ENCODE measurements at regions not wholly inside any gene's neighbourhood (a gene's known extent, or its start where the extent isn't known, plus 50 kb on each side); places are given as distances from the start of the nearest gene placed in this dataset.

DNA sequence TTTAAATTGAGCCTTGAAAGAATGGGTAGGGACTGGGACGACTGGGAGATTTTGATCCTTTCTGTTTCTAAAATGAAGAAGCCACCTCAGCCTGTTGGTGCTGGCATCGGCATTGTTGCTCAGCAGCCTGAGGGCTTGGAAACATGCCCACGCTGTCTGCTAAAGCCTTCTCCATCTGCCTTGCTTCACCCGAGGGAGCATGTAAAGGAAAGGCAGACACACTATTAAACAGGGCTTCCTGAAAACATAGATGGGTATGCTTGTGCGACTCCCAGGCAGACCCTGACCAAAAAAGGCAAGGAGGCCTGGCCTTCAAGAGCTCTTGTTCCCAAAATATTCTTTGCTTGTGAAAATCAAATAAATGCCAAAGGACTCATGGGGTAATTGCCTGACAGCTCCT is 84.2 kb upstream of the SLC4A7 start:
- Histone ChIP-seq H3K27me3 (ENCODE audit: low read depth, low read length) (no peaks in the 10 kb centered on the region), H3K27ac (ENCODE audit: low read length) (peak overlapping the region; percentile 23), H3K9me3 (ENCODE audit: control insufficient read depth in 1 of 2, low read length in 2 of 2) (no peaks in the 10 kb centered on the region), H3K4me1 (ENCODE audit: control insufficient read depth in 1 of 2, insufficient read depth in 2 of 2, low read length in 2 of 2) (peaks cover 6 to 8% of the 10 kb centered on the region in 2 donors), H3K4me3 (ENCODE audit: low read depth in 1 of 2, low read length in 2 of 2) (no peak overlapping the region), H3K36me3 (ENCODE audit: control insufficient read depth in 1 of 2, insufficient read depth in 2 of 2, low read length in 2 of 2) (no peaks in the 10 kb centered on the region)

DNA sequence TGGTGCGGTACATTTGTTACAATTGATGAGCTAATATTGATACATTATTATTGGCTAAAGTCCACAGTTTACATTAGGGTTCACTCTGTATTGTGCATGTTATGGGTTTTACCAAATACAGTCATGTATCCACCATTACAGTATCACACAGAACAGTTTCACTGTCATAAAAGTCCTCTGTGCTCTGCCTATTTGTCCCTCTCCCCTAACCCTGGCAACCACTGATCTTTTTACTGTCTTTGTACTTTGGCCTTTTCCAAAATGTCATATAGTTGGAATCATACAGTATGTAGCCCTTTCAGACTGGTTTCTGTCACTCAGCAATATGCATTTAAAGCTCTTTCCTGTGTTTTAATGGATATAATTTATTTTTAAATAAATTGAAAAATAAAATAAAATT is 83.1 kb upstream of the SLC4A7 start:
- no peak overlapping the region for H3K4me3 ChIP-seq (ENCODE audit: low read depth in 1 of 2, low read length in 2 of 2)
- no peaks in the 10 kb centered on the region for H3K36me3 ChIP-seq (ENCODE audit: control insufficient read depth in 1 of 2, insufficient read depth in 2 of 2, low read length in 2 of 2)
- no peaks in the 10 kb centered on the region for H3K27me3 ChIP-seq (ENCODE audit: low read depth, low read length)
- H3K9me3 ChIP-seq (ENCODE audit: control insufficient read depth in 1 of 2, low read length in 2 of 2), result no peaks in the 10 kb centered on the region
- H3K4me1 ChIP-seq (ENCODE audit: control insufficient read depth in 1 of 2, insufficient read depth in 2 of 2, low read length in 2 of 2), result peaks cover 6 to 8% of the 10 kb centered on the region in 2 donors
- H3K27ac ChIP-seq (ENCODE audit: low read length), result no peak overlapping the region

DNA sequence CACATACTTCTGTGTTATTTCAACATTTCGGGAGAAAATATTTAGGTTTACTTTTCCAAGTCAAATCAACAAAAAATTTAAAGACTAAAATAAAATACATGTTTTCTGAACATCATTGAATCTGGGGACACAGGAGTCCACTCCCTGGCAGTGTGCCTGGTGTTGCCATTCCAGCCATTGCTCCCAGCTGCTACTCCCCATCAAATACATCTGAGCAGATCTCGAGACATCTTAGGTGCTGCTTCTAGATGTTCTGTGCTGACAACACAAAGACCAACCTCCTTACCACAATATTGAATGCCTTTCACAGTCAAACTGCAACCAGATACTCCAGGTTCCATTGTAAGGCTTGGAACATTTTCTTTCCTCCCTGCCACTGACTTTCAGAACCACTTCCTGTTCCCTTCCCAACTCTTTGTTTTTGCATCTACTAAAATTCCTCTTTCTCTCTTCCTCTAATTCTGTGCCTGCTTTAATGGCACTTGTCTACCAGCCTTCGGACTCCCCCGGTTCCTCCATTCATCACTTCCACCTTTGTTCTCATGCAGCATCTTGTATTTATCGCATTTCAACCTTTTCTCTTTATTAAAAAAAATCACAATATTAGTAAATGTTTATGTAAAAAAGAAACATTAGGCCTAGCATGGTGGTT is 81.1 kb upstream of the SLC4A7 start:
- Histone ChIP-seq H3K36me3 (ENCODE audit: control insufficient read depth in 1 of 2, insufficient read depth in 2 of 2, low read length in 2 of 2) (no peaks in the 10 kb centered on the region), H3K9me3 (ENCODE audit: control insufficient read depth in 1 of 2, low read length in 2 of 2) (no peaks in the 10 kb centered on the region), H3K4me3 (ENCODE audit: low read depth in 1 of 2, low read length in 2 of 2) (no peak overlapping the region), H3K27me3 (ENCODE audit: low read depth, low read length) (no peaks in the 10 kb centered on the region), H3K4me1 (ENCODE audit: control insufficient read depth in 1 of 2, insufficient read depth in 2 of 2, low read length in 2 of 2) (peaks cover 6 to 8% of the 10 kb centered on the region in 2 donors), H3K27ac (ENCODE audit: low read length) (no peak overlapping the region)

DNA sequence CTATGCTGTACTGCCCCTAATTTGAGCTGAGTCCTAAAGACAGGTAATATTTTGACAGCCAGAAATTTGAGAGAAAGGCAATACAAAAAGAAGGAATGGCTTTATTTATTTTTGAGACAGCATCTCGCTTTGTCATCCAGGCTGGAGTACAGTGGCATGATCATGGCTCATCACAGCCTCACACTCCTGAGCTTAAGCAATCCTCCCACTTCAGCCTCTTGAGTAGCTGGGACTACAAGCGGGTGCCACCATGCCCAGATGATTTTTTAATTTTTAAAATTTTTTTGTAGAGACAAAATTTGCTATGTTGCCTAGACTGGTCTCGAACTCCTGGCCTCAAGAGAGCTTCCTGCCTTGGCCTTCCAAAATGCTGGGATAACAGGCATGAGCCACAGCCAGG is 77.4 kb upstream of the SLC4A7 start:
- H3K27ac ChIP-seq (ENCODE audit: low read length), result no peak overlapping the region
- no peaks in the 10 kb centered on the region for H3K27me3 ChIP-seq (ENCODE audit: low read depth, low read length)
- peaks cover 0 to 13% of the 10 kb centered on the region in 2 donors for H3K4me1 ChIP-seq (ENCODE audit: control insufficient read depth in 1 of 2, insufficient read depth in 2 of 2, low read length in 2 of 2)
- H3K4me3 ChIP-seq (ENCODE audit: low read depth in 1 of 2, low read length in 2 of 2), result no peak overlapping the region
- no peaks in the 10 kb centered on the region for H3K36me3 ChIP-seq (ENCODE audit: control insufficient read depth in 1 of 2, insufficient read depth in 2 of 2, low read length in 2 of 2)
- no peaks in the 10 kb centered on the region for H3K9me3 ChIP-seq (ENCODE audit: control insufficient read depth in 1 of 2, low read length in 2 of 2)

DNA sequence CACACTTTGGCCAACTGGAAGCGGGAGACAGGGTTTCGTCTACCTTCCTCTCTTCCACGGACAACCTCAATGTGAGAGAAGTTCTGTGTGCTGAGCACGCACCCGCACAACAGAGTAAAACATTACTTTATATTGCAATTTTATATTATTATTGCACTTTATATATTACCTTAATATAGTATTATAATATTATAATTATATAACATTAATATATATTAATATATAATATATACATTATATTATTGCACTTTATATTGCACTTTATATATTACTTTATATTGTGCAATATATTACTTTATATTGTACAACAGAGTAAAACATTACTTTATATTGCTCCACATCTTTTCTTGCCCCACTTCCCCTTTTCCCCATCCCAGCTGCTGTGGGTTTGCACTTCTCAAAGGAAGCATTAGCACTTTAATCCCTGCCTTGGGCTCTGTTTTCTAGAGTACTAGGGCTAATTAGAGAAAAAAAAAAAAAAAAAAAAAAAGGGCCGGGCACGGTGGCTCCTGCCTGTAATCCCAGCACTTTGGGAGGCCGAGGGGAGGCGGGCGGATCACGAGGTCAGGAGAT is 76.4 kb upstream of the SLC4A7 start:
- H3K9me3 ChIP-seq (ENCODE audit: control insufficient read depth in 1 of 2, low read length in 2 of 2), result no peaks in the 10 kb centered on the region
- no peak overlapping the region for H3K27ac ChIP-seq (ENCODE audit: low read length)
- H3K27me3 ChIP-seq (ENCODE audit: low read depth, low read length), result no peaks in the 10 kb centered on the region
- H3K36me3 ChIP-seq (ENCODE audit: control insufficient read depth in 1 of 2, insufficient read depth in 2 of 2, low read length in 2 of 2), result no peaks in the 10 kb centered on the region
- no peak overlapping the region for H3K4me3 ChIP-seq (ENCODE audit: low read depth in 1 of 2, low read length in 2 of 2)
- peaks cover 0 to 13% of the 10 kb centered on the region in 2 donors for H3K4me1 ChIP-seq (ENCODE audit: control insufficient read depth in 1 of 2, insufficient read depth in 2 of 2, low read length in 2 of 2)

DNA sequence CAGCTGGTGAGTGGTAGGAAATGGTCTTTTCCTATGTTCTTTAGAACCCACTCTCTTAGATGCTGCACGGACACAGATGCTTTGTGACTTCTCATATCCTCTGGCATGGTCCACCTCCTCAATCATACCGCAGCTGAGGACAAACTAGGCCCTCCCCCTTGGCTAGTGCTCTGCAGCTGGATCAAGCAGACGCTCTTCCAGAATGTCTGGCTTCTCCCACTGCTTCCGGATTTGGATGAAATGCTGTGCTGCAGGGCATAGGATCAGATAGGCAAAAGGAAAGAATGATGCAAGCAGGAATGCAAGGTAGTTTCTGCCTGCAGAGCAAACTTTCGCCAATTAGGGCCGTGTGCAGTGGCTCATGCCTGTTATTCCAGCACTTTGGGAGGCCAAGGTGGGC is 75.7 kb upstream of the SLC4A7 start:
- H3K27me3 ChIP-seq (ENCODE audit: low read depth, low read length), result no peaks in the 10 kb centered on the region
- H3K36me3 ChIP-seq (ENCODE audit: control insufficient read depth in 1 of 2, insufficient read depth in 2 of 2, low read length in 2 of 2), result no peaks in the 10 kb centered on the region
- H3K4me3 ChIP-seq (ENCODE audit: low read depth in 1 of 2, low read length in 2 of 2), result no peak overlapping the region
- H3K9me3 ChIP-seq (ENCODE audit: control insufficient read depth in 1 of 2, low read length in 2 of 2), result no peaks in the 10 kb centered on the region
- H3K4me1 ChIP-seq (ENCODE audit: control insufficient read depth in 1 of 2, insufficient read depth in 2 of 2, low read length in 2 of 2), result peaks cover 0 to 13% of the 10 kb centered on the region in 2 donors
- H3K27ac ChIP-seq (ENCODE audit: low read length), result no peak overlapping the region

DNA sequence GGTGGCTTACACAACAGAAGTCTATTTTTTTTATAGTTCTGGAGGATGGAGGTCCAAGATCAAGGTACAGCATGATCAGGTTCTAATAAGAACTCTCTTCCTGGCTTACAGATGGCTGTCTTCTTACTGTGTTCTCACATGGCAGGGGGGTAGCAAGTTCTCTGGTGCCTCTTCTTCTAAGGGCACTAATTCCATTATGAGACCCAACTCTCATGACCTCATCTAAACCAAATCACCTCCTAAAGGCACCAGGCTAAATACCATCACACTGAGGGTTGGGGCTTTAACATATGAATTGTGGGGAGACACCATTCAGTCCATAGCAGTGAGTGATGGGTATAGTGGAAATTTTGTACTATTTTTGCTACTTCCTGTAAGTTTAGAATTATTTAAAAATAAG is 75.2 kb upstream of the SLC4A7 start:
- Histone ChIP-seq H3K9me3 (ENCODE audit: control insufficient read depth in 1 of 2, low read length in 2 of 2) (no peaks in the 10 kb centered on the region), H3K36me3 (ENCODE audit: control insufficient read depth in 1 of 2, insufficient read depth in 2 of 2, low read length in 2 of 2) (no peaks in the 10 kb centered on the region), H3K4me3 (ENCODE audit: low read depth in 1 of 2, low read length in 2 of 2) (no peak overlapping the region), H3K4me1 (ENCODE audit: control insufficient read depth in 1 of 2, insufficient read depth in 2 of 2, low read length in 2 of 2) (peaks cover 0 to 13% of the 10 kb centered on the region in 2 donors), H3K27me3 (ENCODE audit: low read depth, low read length) (no peaks in the 10 kb centered on the region), H3K27ac (ENCODE audit: low read length) (no peak overlapping the region)

DNA sequence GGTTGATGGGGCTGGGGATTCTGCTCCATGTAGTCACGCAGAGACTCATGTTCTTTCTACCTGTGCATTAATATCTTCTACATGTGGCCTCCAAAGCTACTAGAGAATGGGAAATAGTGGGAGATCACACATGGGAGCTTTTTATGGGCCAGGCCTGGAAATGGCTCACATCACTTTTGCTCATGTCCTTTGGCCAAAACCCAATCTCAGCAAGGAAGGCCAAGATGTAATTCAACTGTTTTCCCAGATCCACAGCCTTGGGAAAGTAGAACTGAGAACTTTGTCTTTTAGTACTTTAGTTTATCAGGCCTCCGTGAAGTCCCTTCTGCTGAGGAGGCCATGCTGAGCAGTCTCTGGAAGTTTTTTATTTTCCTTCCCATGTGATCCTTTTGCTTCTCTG is 73.2 kb upstream of the SLC4A7 start:
- H3K4me1 ChIP-seq (ENCODE audit: control insufficient read depth in 1 of 2, insufficient read depth in 2 of 2, low read length in 2 of 2), result peaks cover 0 to 13% of the 10 kb centered on the region in 2 donors
- no peaks in the 10 kb centered on the region for H3K27me3 ChIP-seq (ENCODE audit: low read depth, low read length)
- H3K4me3 ChIP-seq (ENCODE audit: low read depth in 1 of 2, low read length in 2 of 2), result no peak overlapping the region
- no peaks in the 10 kb centered on the region for H3K36me3 ChIP-seq (ENCODE audit: control insufficient read depth in 1 of 2, insufficient read depth in 2 of 2, low read length in 2 of 2)
- H3K27ac ChIP-seq (ENCODE audit: low read length), result peak overlapping the region; percentile 77
- H3K9me3 ChIP-seq (ENCODE audit: control insufficient read depth in 1 of 2, low read length in 2 of 2), result no peaks in the 10 kb centered on the region

DNA sequence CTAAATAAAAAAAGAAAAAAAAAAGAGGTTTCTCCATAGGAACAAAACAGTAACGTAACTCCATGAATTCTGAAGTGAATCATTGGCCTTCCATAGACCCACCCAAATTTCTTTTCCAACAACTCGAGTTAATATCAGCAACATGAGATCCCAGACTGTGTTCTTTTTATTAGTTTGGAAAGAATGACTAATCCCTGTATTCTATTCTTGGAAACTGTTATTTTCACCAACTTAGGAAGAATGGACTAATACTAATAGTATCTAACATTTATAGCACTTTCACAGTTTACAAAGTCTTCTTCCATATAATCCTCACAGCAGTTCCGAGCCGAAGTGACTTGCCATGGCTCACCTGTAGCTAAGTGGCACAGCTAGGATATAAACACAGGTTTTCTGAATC is 72.7 kb upstream of the SLC4A7 start:
- H3K9me3 ChIP-seq (ENCODE audit: control insufficient read depth in 1 of 2, low read length in 2 of 2), result no peaks in the 10 kb centered on the region
- no peak overlapping the region for H3K27ac ChIP-seq (ENCODE audit: low read length)
- no peaks in the 10 kb centered on the region for H3K36me3 ChIP-seq (ENCODE audit: control insufficient read depth in 1 of 2, insufficient read depth in 2 of 2, low read length in 2 of 2)
- no peaks in the 10 kb centered on the region for H3K27me3 ChIP-seq (ENCODE audit: low read depth, low read length)
- peaks cover 0 to 13% of the 10 kb centered on the region in 2 donors for H3K4me1 ChIP-seq (ENCODE audit: control insufficient read depth in 1 of 2, insufficient read depth in 2 of 2, low read length in 2 of 2)
- no peak overlapping the region for H3K4me3 ChIP-seq (ENCODE audit: low read depth in 1 of 2, low read length in 2 of 2)

DNA sequence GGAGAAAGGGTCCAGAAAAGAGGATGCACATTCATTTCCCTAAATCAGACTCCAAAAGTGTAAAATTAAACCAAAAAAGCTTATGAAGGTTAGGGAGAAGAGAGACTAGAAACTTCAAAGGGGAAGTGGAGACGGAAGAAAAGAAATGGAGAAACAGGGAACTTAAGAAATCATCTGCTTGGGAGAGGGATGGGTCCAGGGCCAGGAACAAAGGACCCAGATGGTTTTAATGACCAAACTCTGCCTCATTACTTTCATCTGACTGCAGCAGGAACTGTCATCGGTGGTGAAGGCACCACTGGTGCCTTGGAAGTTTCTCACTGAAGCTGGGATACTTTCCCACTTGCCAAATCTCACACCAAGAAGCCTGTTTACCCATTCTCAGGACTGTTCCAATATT is 70.5 kb upstream of the SLC4A7 start:
- Histone ChIP-seq H3K27me3 (ENCODE audit: low read depth, low read length) (no peaks in the 10 kb centered on the region), H3K27ac (ENCODE audit: low read length) (peak overlapping the region; percentile 23), H3K36me3 (ENCODE audit: control insufficient read depth in 1 of 2, insufficient read depth in 2 of 2, low read length in 2 of 2) (no peaks in the 10 kb centered on the region), H3K9me3 (ENCODE audit: control insufficient read depth in 1 of 2, low read length in 2 of 2) (no peaks in the 10 kb centered on the region), H3K4me1 (ENCODE audit: control insufficient read depth in 1 of 2, insufficient read depth in 2 of 2, low read length in 2 of 2) (peaks cover 0 to 6% of the 10 kb centered on the region in 2 donors), H3K4me3 (ENCODE audit: low read depth in 1 of 2, low read length in 2 of 2) (no peak overlapping the region)

DNA sequence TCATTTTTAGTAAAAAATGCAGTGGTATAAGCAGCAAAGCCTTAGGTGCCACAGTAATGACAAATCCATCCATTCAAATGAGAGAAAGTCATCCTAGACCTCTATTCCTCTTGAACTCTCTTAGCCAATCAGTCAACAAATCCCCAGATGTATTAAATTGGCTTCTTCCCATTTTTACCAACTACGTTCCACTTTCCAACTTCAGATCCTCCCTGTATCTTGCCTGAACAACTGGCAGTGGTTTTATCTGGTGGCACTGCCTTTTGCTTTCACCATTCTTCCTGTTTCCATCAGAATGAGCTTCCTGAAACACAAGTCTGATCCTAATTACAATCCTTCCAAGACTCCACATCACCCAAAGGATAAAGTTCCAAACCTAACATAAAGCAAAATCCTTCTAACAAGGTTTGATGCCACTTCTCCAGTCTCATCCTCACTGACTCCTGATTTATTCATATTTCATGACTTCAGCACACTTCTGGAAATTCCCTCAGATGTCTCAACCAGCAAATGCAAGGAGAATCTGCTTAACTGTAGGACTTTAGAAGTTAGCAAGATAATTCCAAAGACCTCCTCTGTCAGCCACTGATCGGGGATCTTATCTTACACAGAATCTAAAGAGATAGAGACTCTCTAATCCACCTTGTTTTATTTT is 69.8 kb upstream of the SLC4A7 start:
- no peaks in the 10 kb centered on the region for H3K27me3 ChIP-seq (ENCODE audit: low read depth, low read length)
- H3K27ac ChIP-seq (ENCODE audit: low read length), result peak overlapping the region; percentile 23
- no peaks in the 10 kb centered on the region for H3K36me3 ChIP-seq (ENCODE audit: control insufficient read depth in 1 of 2, insufficient read depth in 2 of 2, low read length in 2 of 2)
- no peaks in the 10 kb centered on the region for H3K9me3 ChIP-seq (ENCODE audit: control insufficient read depth in 1 of 2, low read length in 2 of 2)
- no peaks in the 10 kb centered on the region for H3K4me1 ChIP-seq (ENCODE audit: control insufficient read depth in 1 of 2, insufficient read depth in 2 of 2, low read length in 2 of 2)
- H3K4me3 ChIP-seq (ENCODE audit: low read depth in 1 of 2, low read length in 2 of 2), result no peak overlapping the region

All from muscle layer of duodenum (tissue), 2 donors.